Natural killer cell (primary cell): ENCODE measurements at regions not wholly inside any gene's neighbourhood (a gene's known extent, or its start where the extent isn't known, plus 50 kb on each side); places are given as distances from the start of the nearest gene placed in this dataset.

Source experiments
- ATAC-seq, 3 donors: fragments of 150-1000 bp in 2 of 3; fragments of 200-7000 bp in 1 of 3; cut with Tn5 transposase; 1 replicate in 1 of 3; 2 replicates in 2 of 3; pipeline ENCODE4 v1.10.0; 2021; ENCODE audit warnings: mild to moderate bottlenecking in 2 of 3, moderate library complexity in 2 of 3
- DNase-seq, 2 donors: peaks; one replicate each; pipeline versions ENCODE4 v3.0.0 to v3.0.0-alpha.2; 2013 to 2021; ENCODE audit warnings: mixed read lengths in 1 of 2
- H3K27ac ChIP-seq: one replicate; pipeline ENCODE4 v1.5.1; 2013; ENCODE audit warnings: mild to moderate bottlenecking, low read length
- H3K27me3 ChIP-seq: one replicate; pipeline ENCODE4 v1.6.1; 2013; ENCODE audit warnings: low read length; ENCODE audit not compliant: control insufficient read depth, insufficient read depth
- H3K36me3 ChIP-seq: one replicate; pipeline ENCODE4 v1.6.1; 2013; ENCODE audit warnings: low read length; ENCODE audit not compliant: control insufficient read depth, insufficient read depth
- H3K4me1 ChIP-seq: one replicate; pipeline ENCODE4 v1.6.1; 2013; ENCODE audit warnings: low read length; ENCODE audit not compliant: control insufficient read depth, insufficient read depth
- H3K4me3 ChIP-seq: one replicate; pipeline ENCODE4 v1.5.1; 2013; ENCODE audit warnings: low read length
- H3K9me3 ChIP-seq: one replicate; pipeline ENCODE4 v1.6.1; 2013; ENCODE audit warnings: low read length; ENCODE audit not compliant: control insufficient read depth, insufficient read depth
- H3K27ac Mint-ChIP-seq, 2 donors: one replicate each; pipeline ENCODE4 v1.8.0; 2022; ENCODE audit warnings: mild to moderate bottlenecking in 2 of 2, mixed read lengths in 2 of 2, moderate library complexity in 1 of 2
- H3K27me3 Mint-ChIP-seq, 2 donors: one replicate each; pipeline ENCODE4 v1.8.0; 2022; ENCODE audit warnings: low read depth in 2 of 2, mixed read lengths in 2 of 2
- H3K36me3 Mint-ChIP-seq: one replicate; pipeline ENCODE4 v1.8.0; 2022; ENCODE audit warnings: mixed read lengths
- H3K4me1 Mint-ChIP-seq, 2 donors: one replicate each; pipeline ENCODE4 v1.8.0; 2022; ENCODE audit warnings: mixed read lengths in 2 of 2
- H3K4me3 Mint-ChIP-seq: one replicate; pipeline ENCODE4 v1.8.0; 2022; ENCODE audit warnings: mild to moderate bottlenecking, moderate library complexity, mixed read lengths
- H3K9me3 Mint-ChIP-seq, 2 donors: one replicate each; pipeline ENCODE4 v1.8.0; 2022; ENCODE audit warnings: mixed read lengths in 2 of 2
- CTCF ChIP-seq: fragments of 200-600 bp; IDR thresholded peaks from one replicate; pipeline ENCODE4 v1.8.0; 2022; ENCODE audit warnings: antibody characterized with exemption
- WGBS: methylation state at CpG from one replicate; pipeline ENCODE4 v1.1.7; 2013; ENCODE audit warnings: missing lambda C conversion rate; ENCODE audit not compliant: insufficient coverage; 5-methylcytosine and 5-hydroxymethylcytosine counted together
- intact Hi-C: fragments of 100-400 bp; cut with micrococcal nuclease; formaldehyde crosslinking; loops from one replicate; pipeline ENCODE4 v1.14.2; 2022

GRCh38 chr9:20255052-20255451 lies 367.2 kb downstream of the MLLT3 start:
- peaks cover 7 to 8% of the 10 kb centered on the region in 2 donors for H3K4me1 Mint-ChIP-seq
- no peak for ATAC-seq
- H3K4me3 Mint-ChIP-seq, result no peak overlapping the region
- no peaks in the 10 kb centered on the region for H3K36me3 ChIP-seq
- H3K27ac Mint-ChIP-seq, result no peak overlapping the region
- H3K9me3 Mint-ChIP-seq, result no peaks in the 10 kb centered on the region
- H3K27ac ChIP-seq, result no peak overlapping the region
- H3K27me3 ChIP-seq, result no peaks in the 10 kb centered on the region
- H3K9me3 ChIP-seq, result no peaks in the 10 kb centered on the region
- H3K4me1 ChIP-seq, result peaks cover 4% of the 10 kb centered on the region
- no peak for TF ChIP-seq CTCF
- 91% methylated on average over 3 of the region's 3 CpGs for WGBS
- H3K4me3 ChIP-seq, result no peak overlapping the region
- intact Hi-C loops, result no loop called here
- DNase-seq, result no peak
- H3K27me3 Mint-ChIP-seq, result peaks cover 0 to 7% of the 10 kb centered on the region in 2 donors
- H3K36me3 Mint-ChIP-seq, result no peaks in the 10 kb centered on the region

DNA sequence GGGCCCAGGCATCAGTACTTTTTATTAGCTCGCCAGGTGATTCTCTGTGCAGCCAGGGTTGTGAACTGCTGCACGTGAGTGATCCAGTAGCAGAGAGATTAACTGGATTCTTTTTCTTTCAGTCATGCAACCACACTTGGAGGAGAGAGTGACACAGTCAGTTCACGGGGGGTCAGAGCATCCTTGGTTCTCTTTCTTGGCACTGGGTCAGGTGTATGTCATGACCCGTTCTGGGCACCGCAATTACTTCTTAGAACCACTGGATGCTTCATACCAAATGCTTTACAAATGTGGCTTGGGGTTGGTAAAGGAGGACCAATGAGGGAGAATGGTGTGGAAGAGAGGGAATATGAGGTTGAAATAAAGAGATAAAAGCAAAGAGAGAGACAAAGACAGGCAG lies 368.7 kb downstream of the MLLT3 start:
- intact Hi-C loops, result no loop called here
- Mint-ChIP-seq H3K27ac (no peak overlapping the region), H3K9me3 (no peaks in the 10 kb centered on the region), H3K4me3 (no peak overlapping the region), H3K27me3 (peaks cover 0 to 7% of the 10 kb centered on the region in 2 donors), H3K36me3 (no peaks in the 10 kb centered on the region), H3K4me1 (peaks cover 7 to 13% of the 10 kb centered on the region in 2 donors)
- no peak overlapping the region for H3K27ac ChIP-seq
- DNase-seq, result no peak
- no peaks in the 10 kb centered on the region for H3K36me3 ChIP-seq
- H3K4me3 ChIP-seq, result no peak overlapping the region
- no peak for ATAC-seq
- no peaks in the 10 kb centered on the region for H3K27me3 ChIP-seq
- peaks cover 4% of the 10 kb centered on the region for H3K4me1 ChIP-seq
- TF ChIP-seq CTCF, result no peak
- 92% methylated on average over 5 of the region's 5 CpGs for WGBS
- no peaks in the 10 kb centered on the region for H3K9me3 ChIP-seq

DNA sequence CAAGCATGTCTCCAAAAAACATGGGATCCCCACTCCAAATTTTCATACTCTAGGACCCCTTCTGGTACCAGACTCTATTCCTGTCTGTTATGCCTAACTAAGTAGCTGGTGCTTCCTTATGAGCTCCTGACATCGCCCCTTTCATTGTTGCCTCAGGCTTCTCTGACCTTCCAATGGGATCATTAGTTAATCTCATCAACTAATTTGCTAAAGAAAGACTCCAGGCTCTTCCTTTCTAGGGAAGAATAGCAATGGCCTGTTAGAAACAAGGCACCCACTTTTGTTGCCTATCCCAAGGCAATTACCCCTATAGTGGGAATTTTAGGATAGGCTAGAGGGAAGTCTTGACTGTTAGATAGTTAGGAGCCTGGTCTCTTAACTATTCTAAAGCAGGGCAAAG lies 369.5 kb downstream of the MLLT3 start:
- Mint-ChIP-seq H3K36me3 (no peaks in the 10 kb centered on the region), H3K4me3 (no peak overlapping the region), H3K27me3 (peaks cover 0 to 7% of the 10 kb centered on the region in 2 donors), H3K27ac (no peak overlapping the region), H3K9me3 (no peaks in the 10 kb centered on the region), H3K4me1 (peaks cover 7 to 13% of the 10 kb centered on the region in 2 donors)
- H3K9me3 ChIP-seq, result peaks cover 3% of the 10 kb centered on the region
- H3K27me3 ChIP-seq, result no peaks in the 10 kb centered on the region
- intact Hi-C loops, result no loop called here
- no peak for TF ChIP-seq CTCF
- H3K27ac ChIP-seq, result no peak overlapping the region
- WGBS, result 100% methylated on average over 1 of the region's 1 CpG
- DNase-seq (no peak), ATAC-seq (no peak)
- no peak overlapping the region for H3K4me3 ChIP-seq
- H3K36me3 ChIP-seq, result no peaks in the 10 kb centered on the region
- peaks cover 4% of the 10 kb centered on the region for H3K4me1 ChIP-seq

GRCh38 chr9:20250791-20251190 lies 371.5 kb downstream of the MLLT3 start:
- no peaks in the 10 kb centered on the region for H3K36me3 Mint-ChIP-seq
- H3K4me3 ChIP-seq, result no peak overlapping the region
- peaks cover 0 to 7% of the 10 kb centered on the region in 2 donors for H3K27me3 Mint-ChIP-seq
- peaks cover 3% of the 10 kb centered on the region for H3K4me1 ChIP-seq
- TF ChIP-seq CTCF, result no peak
- peaks cover 3% of the 10 kb centered on the region for H3K9me3 ChIP-seq
- no peaks in the 10 kb centered on the region for H3K9me3 Mint-ChIP-seq
- intact Hi-C loops, result no loop called here
- no peak overlapping the region for H3K27ac ChIP-seq
- DNase-seq (no peak), ATAC-seq (no peak)
- H3K4me3 Mint-ChIP-seq, result no peak overlapping the region
- no peaks in the 10 kb centered on the region for H3K27me3 ChIP-seq
- peaks cover 12 to 22% of the 10 kb centered on the region in 2 donors for H3K4me1 Mint-ChIP-seq
- H3K36me3 ChIP-seq, result no peaks in the 10 kb centered on the region
- H3K27ac Mint-ChIP-seq, result no peak overlapping the region
- 81% methylated on average over 6 of the region's 6 CpGs for WGBS
